ENCODE measurements at regions not wholly inside any gene's neighbourhood (a gene's known extent, or its start where the extent isn't known, plus 50 kb on each side); places are given as distances from the start of the nearest gene placed in this dataset.
A peak's percentile ranks its signal among the peaks of the same experiment; 100 is the strongest.

DNA sequence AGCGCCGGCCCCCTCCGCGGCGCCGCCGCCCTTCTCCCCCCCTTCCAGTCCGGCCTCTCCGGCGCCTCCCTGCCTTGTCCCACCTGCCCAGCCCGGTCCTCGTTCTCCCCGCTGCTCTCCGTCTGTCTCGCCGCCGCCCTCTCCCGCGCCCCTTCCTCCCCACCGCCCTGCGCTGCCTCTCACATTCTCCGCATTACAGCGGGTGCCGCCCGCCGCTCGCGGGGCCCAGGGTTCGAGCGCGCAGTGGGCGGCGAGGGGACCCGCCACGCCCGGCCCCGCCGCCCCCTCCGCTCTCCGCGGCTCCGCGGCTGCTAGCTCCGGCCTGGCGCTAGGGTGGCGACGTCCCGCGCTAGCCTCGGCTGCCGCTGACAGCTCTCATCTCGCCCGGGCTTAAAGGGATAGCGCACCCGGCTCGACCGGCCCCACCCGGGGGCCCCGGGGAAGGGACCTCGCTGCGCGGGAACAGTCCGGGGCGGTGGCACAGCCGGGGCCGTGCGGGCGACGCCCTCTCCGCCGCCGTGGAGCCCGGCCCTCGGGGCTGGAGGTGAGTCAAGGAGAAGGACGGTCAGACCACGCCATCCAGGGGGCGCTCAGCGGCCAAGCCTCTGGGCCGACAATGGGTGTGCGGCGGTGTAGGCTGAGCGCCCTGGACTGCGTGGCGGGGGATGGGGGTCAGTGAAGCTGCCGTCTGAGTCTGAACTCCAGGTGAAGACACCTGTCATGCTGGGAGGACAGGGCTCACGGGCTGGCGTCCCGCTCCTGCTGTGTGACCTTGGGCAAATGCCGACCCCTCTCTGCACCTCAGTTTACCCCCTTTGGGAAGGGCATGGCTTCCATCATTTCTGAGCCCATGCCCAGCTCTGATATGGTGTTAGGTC, 187.4 kb upstream of the LINGO1 start:
- TF ChIP-seq, protein P1, sequence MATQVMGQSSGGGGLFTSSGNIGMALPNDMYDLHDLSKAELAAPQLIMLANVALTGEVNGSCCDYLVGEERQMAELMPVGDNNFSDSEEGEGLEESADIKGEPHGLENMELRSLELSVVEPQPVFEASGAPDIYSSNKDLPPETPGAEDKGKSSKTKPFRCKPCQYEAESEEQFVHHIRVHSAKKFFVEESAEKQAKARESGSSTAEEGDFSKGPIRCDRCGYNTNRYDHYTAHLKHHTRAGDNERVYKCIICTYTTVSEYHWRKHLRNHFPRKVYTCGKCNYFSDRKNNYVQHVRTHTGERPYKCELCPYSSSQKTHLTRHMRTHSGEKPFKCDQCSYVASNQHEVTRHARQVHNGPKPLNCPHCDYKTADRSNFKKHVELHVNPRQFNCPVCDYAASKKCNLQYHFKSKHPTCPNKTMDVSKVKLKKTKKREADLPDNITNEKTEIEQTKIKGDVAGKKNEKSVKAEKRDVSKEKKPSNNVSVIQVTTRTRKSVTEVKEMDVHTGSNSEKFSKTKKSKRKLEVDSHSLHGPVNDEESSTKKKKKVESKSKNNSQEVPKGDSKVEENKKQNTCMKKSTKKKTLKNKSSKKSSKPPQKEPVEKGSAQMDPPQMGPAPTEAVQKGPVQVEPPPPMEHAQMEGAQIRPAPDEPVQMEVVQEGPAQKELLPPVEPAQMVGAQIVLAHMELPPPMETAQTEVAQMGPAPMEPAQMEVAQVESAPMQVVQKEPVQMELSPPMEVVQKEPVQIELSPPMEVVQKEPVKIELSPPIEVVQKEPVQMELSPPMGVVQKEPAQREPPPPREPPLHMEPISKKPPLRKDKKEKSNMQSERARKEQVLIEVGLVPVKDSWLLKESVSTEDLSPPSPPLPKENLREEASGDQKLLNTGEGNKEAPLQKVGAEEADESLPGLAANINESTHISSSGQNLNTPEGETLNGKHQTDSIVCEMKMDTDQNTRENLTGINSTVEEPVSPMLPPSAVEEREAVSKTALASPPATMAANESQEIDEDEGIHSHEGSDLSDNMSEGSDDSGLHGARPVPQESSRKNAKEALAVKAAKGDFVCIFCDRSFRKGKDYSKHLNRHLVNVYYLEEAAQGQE (IDR thresholded peaks at IDR 0.05; ENCODE audit: borderline replicate concordance in 1 of 2, low read depth in 1 of 2, low read length in 2 of 2): no peak
- TF ChIP-seq EZH2 (conservative IDR thresholded peaks at IDR 0.05; ENCODE audit: low read depth, low read length): peak; percentile 74
- TF ChIP-seq HDAC1 (CRISPR knock-in tag; IDR thresholded peaks at IDR 0.05): no peak
- no peak for TF ChIP-seq SMYD3 (CRISPR knock-in tag; IDR thresholded peaks at IDR 0.05)
- TF ChIP-seq, protein P2, sequence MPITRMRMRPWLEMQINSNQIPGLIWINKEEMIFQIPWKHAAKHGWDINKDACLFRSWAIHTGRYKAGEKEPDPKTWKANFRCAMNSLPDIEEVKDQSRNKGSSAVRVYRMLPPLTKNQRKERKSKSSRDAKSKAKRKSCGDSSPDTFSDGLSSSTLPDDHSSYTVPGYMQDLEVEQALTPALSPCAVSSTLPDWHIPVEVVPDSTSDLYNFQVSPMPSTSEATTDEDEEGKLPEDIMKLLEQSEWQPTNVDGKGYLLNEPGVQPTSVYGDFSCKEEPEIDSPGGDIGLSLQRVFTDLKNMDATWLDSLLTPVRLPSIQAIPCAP (CRISPR knock-in tag; IDR thresholded peaks at IDR 0.05; ENCODE audit: low read depth): no peak
- no peak for TF ChIP-seq YY1 (IDR thresholded peaks at IDR 0.05; ENCODE audit: insufficient read depth, insufficient replicate concordance, low read depth, low read length)
- TF ChIP-seq, protein P3, sequence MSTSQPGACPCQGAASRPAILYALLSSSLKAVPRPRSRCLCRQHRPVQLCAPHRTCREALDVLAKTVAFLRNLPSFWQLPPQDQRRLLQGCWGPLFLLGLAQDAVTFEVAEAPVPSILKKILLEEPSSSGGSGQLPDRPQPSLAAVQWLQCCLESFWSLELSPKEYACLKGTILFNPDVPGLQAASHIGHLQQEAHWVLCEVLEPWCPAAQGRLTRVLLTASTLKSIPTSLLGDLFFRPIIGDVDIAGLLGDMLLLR (CRISPR knock-in tag; IDR thresholded peaks at IDR 0.05): no peak
- TF ChIP-seq, protein P4, sequence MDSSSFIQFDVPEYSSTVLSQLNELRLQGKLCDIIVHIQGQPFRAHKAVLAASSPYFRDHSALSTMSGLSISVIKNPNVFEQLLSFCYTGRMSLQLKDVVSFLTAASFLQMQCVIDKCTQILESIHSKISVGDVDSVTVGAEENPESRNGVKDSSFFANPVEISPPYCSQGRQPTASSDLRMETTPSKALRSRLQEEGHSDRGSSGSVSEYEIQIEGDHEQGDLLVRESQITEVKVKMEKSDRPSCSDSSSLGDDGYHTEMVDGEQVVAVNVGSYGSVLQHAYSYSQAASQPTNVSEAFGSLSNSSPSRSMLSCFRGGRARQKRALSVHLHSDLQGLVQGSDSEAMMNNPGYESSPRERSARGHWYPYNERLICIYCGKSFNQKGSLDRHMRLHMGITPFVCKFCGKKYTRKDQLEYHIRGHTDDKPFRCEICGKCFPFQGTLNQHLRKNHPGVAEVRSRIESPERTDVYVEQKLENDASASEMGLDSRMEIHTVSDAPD (CRISPR knock-in tag; IDR thresholded peaks at IDR 0.05): no peak
- no peak for TF ChIP-seq ZNF12 (CRISPR knock-in tag; IDR thresholded peaks at IDR 0.05)
